ENCODE measurements at regions not wholly inside any gene's neighbourhood (a gene's known extent, or its start where the extent isn't known, plus 50 kb on each side); places are given as distances from the start of the nearest gene placed in this dataset.

- TF ChIP-seq CTCF (IDR thresholded peaks at IDR 0.05; ENCODE audit: poor library complexity, severe bottlenecking), result no peak
- no peak for TF ChIP-seq REST (IDR thresholded peaks at IDR 0.05; ENCODE audit: borderline replicate concordance)
Measured at GRCh38 chr9:82612942-82613341, 450.0 kb downstream of the RASEF start.
